SJSA1 (cell line): ENCODE measurements at regions not wholly inside any gene's neighbourhood (a gene's known extent, or its start where the extent isn't known, plus 50 kb on each side); places are given as distances from the start of the nearest gene placed in this dataset.
A peak's percentile ranks its signal among the peaks of the same experiment; 100 is the strongest.
"Not testable (repeated sequence)": the region's sequence is repeated elsewhere in the genome, so short reads cannot be mapped to it uniquely, and the experiment has no call there.

ENCODE experiments used
- DNase-seq, 2 experiments: peaks; one replicate each; pipeline ENCODE4 v3.0.0-alpha.2; 2015 to 2020; ENCODE audit warnings: low spot score in 2 of 2, low read depth in 1 of 2
- H3K27ac ChIP-seq: fragments of 250-450 bp; sonication (Bioruptor Pico); 2 replicates; pipeline ENCODE4 v1.5.1; 2020; ENCODE audit warnings: mild to moderate bottlenecking, moderate library complexity
- H3K27me3 ChIP-seq: fragments of 250-450 bp; sonication (Bioruptor Pico); replicated peaks from 2 replicates; pipeline ENCODE4 v1.5.1; 2020; ENCODE audit warnings: mild to moderate bottlenecking, moderate library complexity
- H3K36me3 ChIP-seq: fragments of 250-450 bp; sonication (Bioruptor Pico); 2 replicates; pipeline ENCODE4 v1.5.1; 2020; ENCODE audit warnings: mild to moderate bottlenecking
- H3K4me1 ChIP-seq: fragments of 250-450 bp; sonication (Bioruptor Pico); replicated peaks from 2 replicates; pipeline ENCODE4 v1.6.1; 2021; ENCODE audit warnings: mild to moderate bottlenecking
- H3K4me3 ChIP-seq: fragments of 250-450 bp; sonication (Bioruptor Pico); 2 replicates; pipeline ENCODE4 v1.5.1; 2020; ENCODE audit warnings: mild to moderate bottlenecking
- H3K9me3 ChIP-seq: fragments of 250-450 bp; sonication (Bioruptor Pico); replicated peaks from 2 replicates; pipeline ENCODE4 v1.5.1; 2020; ENCODE audit warnings: mild to moderate bottlenecking

DNA sequence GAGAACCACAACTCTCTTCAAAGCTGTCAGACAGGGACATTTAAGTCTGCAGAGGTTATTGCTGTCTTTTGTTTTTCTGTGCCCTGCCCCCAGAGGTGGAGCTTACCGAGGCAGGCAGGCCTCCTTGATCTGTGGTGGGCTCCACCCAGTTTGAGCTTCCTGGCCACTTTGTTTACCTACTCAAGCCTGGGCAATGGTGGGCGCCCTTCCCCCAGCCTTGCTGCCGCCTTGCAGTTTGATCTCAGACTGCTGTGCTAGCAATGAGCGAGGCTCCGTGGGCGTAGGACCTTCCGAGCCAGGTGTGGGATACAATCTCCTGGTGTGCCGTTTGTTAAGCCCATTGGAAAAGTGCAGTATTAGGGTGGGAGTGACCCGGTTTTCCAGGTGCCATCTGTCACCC, 822.1 kb downstream of the KCNMA1 start:
- not testable (repeated sequence) for H3K36me3 ChIP-seq, H3K4me3 ChIP-seq, DNase-seq, H3K27me3 ChIP-seq, H3K9me3 ChIP-seq, H3K27ac ChIP-seq, H3K4me1 ChIP-seq

DNA sequence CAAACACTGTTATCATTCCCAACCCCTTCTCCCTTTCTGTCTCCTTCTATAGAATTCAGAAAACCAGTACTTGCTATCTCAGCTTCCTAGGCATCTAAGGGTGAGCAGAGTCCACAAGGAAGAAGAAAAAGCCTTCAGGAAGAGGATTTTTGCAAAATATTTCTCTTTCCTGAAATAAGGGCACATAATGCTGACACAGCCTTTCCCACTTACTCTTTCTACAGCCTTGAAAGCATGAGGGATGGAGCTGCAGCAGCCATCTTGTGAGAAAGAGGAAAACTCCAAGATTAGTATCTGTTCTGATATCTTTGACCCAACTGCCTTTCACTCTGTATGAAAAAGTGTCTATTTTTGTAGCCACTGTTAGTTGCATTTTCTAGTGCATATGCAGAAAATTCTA, 826.2 kb downstream of the KCNMA1 start:
- Histone ChIP-seq H3K4me1 (no peaks in the 10 kb centered on the region), H3K27ac (no peak overlapping the region), H3K4me3 (no peak overlapping the region), H3K9me3 (no peaks in the 10 kb centered on the region), H3K36me3 (no peaks in the 10 kb centered on the region), H3K27me3 (no peaks in the 10 kb centered on the region)
- no peak for DNase-seq

DNA sequence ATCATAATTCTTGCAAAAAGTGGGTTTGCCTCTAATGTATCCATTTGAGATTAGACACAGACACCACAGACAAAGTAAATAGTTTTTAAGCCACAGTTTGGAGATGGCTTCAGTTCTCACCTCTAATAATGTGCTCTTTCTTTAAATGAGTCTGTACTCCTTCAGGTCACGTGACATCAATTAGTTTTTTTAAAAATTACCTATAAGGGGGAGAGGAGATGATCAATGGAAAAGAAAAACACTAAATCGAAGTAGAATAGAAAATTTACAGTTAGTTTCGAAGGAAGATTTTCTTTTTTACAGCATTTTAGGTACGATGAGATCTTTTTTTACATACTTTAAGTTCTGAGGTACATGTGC, 849.2 kb downstream of the KCNMA1 start:
- Histone ChIP-seq H3K4me1 (peaks cover 10% of the 10 kb centered on the region), H3K27ac (no peak overlapping the region), H3K9me3 (no peaks in the 10 kb centered on the region), H3K27me3 (no peaks in the 10 kb centered on the region), H3K4me3 (no peak overlapping the region), H3K36me3 (no peaks in the 10 kb centered on the region)
- no peak for DNase-seq

DNA sequence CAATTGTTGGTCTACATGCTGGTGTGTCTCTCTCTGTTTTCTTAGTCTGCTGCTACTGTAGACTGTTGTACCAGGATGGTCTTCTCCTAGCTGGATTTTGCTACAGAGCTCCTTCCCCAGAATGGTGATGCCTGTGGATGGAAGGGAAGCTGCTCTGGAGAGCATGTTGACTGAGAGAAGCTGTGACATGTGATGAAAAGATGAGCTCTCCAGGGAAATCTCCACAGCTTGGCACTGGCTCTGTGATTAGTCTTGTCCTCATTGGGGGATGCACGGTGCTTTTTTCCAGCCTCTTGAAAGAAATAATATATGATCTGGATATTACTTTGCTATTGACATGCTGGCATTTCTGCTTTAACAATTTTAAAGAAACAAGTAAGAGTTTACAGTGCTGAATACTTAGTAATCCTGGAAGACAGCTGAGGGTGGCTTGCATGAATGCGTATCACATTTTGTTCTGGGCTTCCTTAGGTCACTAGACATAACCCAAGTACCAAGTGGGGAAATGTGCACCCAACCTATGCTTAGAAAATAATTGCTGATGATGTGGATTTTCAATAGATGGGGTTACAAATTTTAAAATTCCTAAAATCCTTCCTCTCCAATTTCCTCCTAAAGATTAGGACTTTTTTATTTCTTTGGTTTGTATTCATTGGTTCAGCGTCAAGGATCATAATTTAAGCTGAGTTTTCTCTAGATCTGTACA, 849.7 kb downstream of the KCNMA1 start:
- DNase-seq: no peak
- Histone ChIP-seq H3K27ac (no peak overlapping the region), H3K4me1 (peaks cover 10% of the 10 kb centered on the region), H3K4me3 (no peak overlapping the region), H3K36me3 (no peaks in the 10 kb centered on the region), H3K9me3 (no peaks in the 10 kb centered on the region), H3K27me3 (no peaks in the 10 kb centered on the region)

DNA sequence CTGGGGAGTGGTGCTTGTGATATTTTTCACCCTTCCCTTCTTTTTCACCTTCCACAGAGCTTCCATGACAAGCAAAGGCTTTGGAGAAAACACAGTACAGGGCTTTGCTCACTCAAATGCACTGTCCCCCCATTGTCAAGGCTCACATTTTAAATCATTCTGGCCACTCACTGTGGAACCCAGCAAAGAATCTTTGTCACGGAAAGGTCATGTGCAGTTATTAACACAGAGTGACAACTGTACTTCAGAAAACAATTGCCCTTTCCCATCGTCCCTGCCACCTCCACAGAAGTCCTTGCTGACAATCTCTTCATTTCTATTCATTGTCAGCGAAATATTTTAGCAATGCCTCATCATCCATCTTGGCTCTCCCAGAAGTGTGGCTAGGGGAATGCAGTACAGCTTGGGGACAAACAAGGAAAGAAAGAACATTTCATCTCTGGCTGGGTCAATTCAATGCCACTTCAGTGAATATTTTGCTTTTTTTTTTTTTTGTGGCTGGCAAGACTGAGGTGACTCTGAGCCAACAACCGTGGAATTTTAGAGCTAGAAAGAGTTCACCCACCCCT, 851.0 kb downstream of the KCNMA1 start:
- H3K27me3 ChIP-seq: no peaks in the 10 kb centered on the region
- H3K36me3 ChIP-seq: no peaks in the 10 kb centered on the region
- peaks cover 10% of the 10 kb centered on the region for H3K4me1 ChIP-seq
- H3K9me3 ChIP-seq: no peaks in the 10 kb centered on the region
- peak in 1 of 2 experiments; percentile 49 for DNase-seq
- H3K4me3 ChIP-seq: no peak overlapping the region
- peak overlapping the region; percentile 15; the same call in 1 of the 2 replicates for H3K27ac ChIP-seq

DNA sequence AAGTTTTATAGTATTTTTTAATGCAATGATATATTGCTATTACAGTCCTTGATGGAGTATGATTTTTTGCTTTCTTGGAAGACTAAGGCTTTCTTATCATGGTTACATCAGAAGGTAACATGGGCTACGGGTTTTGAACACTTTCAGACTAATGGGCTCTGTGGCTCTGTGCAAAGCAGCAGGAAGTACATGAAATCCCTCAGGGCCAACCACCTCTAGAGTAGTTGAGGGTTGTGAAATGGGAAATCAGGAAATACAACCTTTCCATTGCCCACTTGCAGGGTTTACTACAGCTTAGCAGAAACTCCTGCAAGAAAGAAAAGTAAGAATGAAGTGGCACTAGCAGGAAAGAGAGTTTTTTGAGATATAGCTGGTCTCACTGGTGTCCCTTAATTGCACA, 853.5 kb downstream of the KCNMA1 start:
- DNase-seq: no peak
- no peak overlapping the region for H3K4me3 ChIP-seq
- H3K27ac ChIP-seq: no peak overlapping the region
- no peaks in the 10 kb centered on the region for H3K27me3 ChIP-seq
- H3K36me3 ChIP-seq: no peaks in the 10 kb centered on the region
- H3K9me3 ChIP-seq: no peaks in the 10 kb centered on the region
- H3K4me1 ChIP-seq: peaks cover 18% of the 10 kb centered on the region

DNA sequence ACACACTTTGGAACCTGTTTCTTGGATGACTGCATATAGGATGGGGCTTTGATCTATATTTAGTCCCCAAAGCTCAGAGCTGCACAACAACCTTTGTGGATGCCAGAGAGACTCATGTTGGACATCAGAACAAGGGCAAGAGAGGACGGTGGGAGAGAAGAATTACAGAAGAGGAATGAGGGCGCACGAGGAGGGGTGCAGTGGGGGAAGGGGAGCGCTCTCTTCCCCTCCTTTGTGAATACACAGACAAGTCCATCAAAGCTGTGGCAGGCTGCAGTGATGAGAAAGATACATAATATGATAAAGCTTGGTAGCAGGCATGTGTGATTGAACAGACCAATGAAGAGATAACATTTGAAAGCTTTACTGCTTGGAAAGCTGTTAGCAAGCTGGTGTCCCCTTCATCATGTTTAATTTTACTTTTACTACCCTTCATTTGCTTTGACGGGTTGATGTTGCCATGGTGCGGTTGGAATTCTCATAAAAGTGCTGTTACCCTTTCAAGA, 857.8 kb downstream of the KCNMA1 start:
- no peak for DNase-seq
- H3K27me3 ChIP-seq: no peaks in the 10 kb centered on the region
- no peaks in the 10 kb centered on the region for H3K9me3 ChIP-seq
- peak overlapping the region; percentile 71 for H3K27ac ChIP-seq
- H3K36me3 ChIP-seq: no peaks in the 10 kb centered on the region
- peaks cover 12% of the 10 kb centered on the region for H3K4me1 ChIP-seq
- no peak overlapping the region for H3K4me3 ChIP-seq

DNA sequence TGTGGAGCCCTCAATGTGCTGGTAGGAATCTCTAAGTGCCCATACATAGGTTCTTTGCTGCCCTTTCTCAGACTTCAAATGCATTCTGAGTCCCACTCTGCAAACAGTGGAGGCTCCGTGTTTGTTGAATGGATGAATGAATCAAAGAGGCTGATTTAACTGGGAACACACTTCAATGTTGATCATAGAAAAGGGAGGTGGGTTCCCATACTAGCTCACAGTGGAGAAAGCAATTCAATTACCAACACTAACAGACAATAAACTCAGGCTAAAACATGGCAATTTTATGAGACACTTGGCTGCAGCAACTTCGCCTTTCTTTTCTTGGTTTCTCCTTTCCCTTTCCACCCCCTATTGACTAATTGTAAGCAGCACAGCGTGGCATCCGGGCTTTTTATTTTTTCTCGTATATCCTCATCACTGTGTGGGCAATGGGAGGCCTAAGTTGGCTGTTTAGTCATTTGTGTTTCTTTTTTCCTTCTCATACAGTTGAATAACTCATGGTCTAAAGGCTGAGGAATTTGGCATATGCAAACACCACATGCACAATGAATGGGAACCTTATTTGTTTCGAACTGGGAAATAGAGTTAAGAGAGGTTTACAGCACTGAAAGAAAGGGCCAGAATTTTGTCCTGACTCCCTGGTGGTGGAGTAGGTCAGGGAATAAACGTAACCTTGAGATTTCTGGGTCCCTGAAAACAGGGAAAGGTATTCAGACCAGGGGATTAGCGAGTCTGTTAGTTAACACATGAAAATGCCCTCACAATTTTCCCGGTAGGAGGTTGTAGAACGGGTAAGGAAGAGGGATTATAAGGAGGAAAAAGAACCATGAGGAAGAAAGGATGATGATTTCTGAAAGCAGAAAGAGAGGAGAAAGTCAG, 858.5 kb downstream of the KCNMA1 start:
- H3K4me1 ChIP-seq: peaks cover 12% of the 10 kb centered on the region
- peak; percentile 55 to 75 for DNase-seq
- H3K27ac ChIP-seq: peak overlapping the region; percentile 71
- H3K36me3 ChIP-seq: no peaks in the 10 kb centered on the region
- no peaks in the 10 kb centered on the region for H3K9me3 ChIP-seq
- no peak overlapping the region for H3K4me3 ChIP-seq
- no peaks in the 10 kb centered on the region for H3K27me3 ChIP-seq

DNA sequence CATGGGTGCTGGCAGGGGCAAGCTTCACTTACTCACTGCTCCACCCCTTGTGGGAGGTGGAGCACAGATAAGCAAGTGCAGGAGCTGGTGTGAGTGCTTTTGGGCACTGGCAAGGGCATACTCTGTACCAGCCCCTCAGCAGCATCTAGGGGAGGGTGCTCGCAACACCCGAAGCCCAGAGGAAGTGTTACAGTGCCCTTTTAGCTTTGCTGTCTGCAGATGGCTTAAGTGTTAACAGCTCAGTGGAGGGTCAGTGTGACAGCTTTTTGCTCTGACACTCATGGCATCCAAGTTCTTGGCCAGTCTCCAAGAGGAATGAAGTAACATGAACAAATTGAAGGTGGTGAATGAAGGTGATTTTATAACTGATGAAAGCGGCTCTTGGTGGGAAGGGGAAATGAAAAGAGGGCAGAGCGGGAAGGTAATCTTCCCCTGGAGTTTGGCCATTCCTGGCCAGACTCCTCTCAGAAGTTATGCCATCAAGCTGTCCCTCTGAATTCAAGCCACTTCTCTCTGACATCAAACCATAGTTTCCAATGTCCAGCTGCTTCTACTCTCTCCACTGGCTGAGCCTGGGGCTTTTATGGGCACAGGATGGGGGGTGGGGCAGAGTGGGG, 862.5 kb downstream of the KCNMA1 start:
- Histone ChIP-seq H3K4me1 (peaks cover 20% of the 10 kb centered on the region), H3K9me3 (no peaks in the 10 kb centered on the region; the same call in 1 of the 2 replicates), H3K27me3 (no peaks in the 10 kb centered on the region), H3K36me3 (no peaks in the 10 kb centered on the region), H3K4me3 (no peak overlapping the region), H3K27ac (no peak overlapping the region)
- DNase-seq: no peak

DNA sequence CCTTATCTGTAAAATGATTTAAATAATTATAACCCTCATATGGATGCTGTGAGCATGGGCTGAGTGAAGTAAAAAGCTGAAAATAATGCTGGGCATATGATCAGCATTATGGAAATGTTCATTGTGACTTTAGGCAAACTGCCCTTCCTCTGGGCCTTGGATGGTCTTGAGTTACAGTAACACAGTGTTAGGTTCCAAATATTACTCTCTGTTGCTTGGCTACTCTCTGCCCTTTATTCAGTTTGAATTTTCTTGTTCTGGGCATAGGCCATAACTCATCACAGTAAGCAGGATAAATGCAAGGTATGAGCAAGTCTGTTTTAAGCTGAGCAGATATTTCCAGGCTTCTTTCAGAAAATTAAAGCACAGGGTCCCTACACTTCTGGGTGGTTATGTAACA, 868.0 kb downstream of the KCNMA1 start:
- Histone ChIP-seq H3K4me3 (no peak overlapping the region), H3K9me3 (no peaks in the 10 kb centered on the region; the same call in 1 of the 2 replicates), H3K36me3 (no peaks in the 10 kb centered on the region), H3K27me3 (no peaks in the 10 kb centered on the region), H3K4me1 (peaks cover 8% of the 10 kb centered on the region), H3K27ac (no peak overlapping the region)
- DNase-seq: no peak

DNA sequence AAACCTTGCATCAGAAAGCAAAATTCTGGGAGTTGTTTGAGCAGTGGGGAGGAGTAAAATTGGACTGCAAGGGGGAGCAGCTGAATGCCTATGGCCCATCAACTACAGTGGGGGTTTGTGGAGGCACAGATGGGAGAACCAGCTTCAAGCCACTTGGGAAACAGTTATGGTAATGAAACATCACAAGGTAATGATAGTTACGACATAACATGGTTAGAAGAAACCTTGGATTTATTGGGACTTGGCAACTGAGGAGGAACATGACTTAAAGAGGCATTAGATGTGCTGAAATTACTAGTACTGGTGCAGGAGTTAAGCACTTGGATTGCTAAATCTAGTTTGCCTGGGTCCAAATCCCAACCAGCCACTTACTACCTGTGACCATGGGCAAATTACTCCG, 868.4 kb downstream of the KCNMA1 start:
- DNase-seq: no peak
- peaks cover 8% of the 10 kb centered on the region for H3K4me1 ChIP-seq
- no peaks in the 10 kb centered on the region; the same call in 1 of the 2 replicates for H3K9me3 ChIP-seq
- no peak overlapping the region for H3K27ac ChIP-seq
- no peaks in the 10 kb centered on the region for H3K36me3 ChIP-seq
- H3K4me3 ChIP-seq: no peak overlapping the region
- no peaks in the 10 kb centered on the region for H3K27me3 ChIP-seq

DNA sequence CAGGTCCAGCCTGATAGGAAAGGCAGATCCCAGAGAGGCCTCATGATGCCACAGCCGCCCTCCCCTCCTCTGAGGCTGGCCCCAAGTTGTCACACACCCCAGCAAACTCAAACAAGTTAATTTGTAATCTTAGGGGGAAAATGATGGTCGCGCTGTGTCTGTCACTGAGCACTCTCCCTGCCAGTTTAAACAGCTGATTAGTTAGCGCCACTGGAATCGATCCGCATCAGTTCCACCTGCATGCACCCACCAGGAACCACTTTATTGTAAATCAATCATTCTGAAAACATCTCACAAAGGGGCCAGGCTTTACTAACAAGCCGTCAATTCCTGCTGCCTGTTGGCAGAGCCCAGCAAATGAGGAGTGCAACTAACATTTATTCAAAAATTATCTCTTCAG, 870.9 kb downstream of the KCNMA1 start:
- Histone ChIP-seq H3K27ac (no peak overlapping the region), H3K4me3 (no peak overlapping the region), H3K4me1 (peaks cover 8% of the 10 kb centered on the region), H3K27me3 (no peaks in the 10 kb centered on the region), H3K36me3 (no peaks in the 10 kb centered on the region), H3K9me3 (no peaks in the 10 kb centered on the region)
- no peak for DNase-seq

DNA sequence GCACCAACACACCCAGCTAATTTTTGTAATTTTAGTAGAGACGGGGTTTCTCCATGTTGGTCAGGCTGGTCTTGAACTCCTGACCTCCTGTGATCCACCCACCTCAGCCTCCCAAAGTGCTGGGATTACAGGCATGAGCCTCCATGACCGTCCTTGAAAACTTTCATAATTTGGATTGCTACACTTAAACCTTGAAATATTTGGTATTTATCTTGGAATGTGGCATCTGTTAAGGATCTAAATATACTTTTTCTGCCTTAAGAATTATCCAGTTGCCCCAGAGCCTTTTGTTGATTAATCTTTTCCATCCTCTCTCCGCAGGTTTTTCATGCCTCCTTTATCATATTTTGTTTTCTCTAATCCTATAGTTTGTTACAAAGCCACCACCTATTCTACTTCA, 872.7 kb downstream of the KCNMA1 start:
- H3K36me3 ChIP-seq, H3K4me3 ChIP-seq, DNase-seq, H3K27me3 ChIP-seq, H3K27ac ChIP-seq, H3K4me1 ChIP-seq, H3K9me3 ChIP-seq: not testable (repeated sequence)

DNA sequence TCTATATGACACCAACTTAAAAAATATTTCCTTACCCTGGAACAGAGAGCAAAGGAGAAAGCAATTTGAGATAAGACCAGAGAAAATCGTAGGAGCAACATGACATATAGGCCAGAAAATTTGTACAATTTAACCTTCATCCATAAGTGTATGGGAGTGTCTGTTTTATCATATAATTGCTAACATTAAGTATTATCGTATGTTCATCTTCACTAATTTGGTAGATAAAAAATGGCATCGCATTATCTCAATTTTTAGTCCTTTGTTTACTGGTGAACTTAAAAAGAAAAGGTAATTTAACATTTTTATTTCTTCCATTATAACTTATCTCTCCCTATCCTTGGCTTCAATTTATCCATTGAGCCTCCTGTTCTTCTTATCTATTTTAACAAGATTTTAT, 873.4 kb downstream of the KCNMA1 start:
- Histone ChIP-seq H3K4me1 (no peaks in the 10 kb centered on the region), H3K27ac (no peak overlapping the region), H3K4me3 (no peak overlapping the region), H3K9me3 (no peaks in the 10 kb centered on the region), H3K27me3 (no peaks in the 10 kb centered on the region), H3K36me3 (no peaks in the 10 kb centered on the region)
- DNase-seq: no peak
